ENCODE measurements at regions not wholly inside any gene's neighbourhood (a gene's known extent, or its start where the extent isn't known, plus 50 kb on each side); places are given as distances from the start of the nearest gene placed in this dataset.

GRCh38 chr12:47314996-47315395 lies 235.2 kb upstream of the AMIGO2 start:
- in situ Hi-C loops (cut with MboI; ENCODE audit: low sequenced_read_pairs) = loop anchor here (25.0 kb wide), 1 partner anchor 278 kb away; no protein-coding TSS in a partner anchor

DNA sequence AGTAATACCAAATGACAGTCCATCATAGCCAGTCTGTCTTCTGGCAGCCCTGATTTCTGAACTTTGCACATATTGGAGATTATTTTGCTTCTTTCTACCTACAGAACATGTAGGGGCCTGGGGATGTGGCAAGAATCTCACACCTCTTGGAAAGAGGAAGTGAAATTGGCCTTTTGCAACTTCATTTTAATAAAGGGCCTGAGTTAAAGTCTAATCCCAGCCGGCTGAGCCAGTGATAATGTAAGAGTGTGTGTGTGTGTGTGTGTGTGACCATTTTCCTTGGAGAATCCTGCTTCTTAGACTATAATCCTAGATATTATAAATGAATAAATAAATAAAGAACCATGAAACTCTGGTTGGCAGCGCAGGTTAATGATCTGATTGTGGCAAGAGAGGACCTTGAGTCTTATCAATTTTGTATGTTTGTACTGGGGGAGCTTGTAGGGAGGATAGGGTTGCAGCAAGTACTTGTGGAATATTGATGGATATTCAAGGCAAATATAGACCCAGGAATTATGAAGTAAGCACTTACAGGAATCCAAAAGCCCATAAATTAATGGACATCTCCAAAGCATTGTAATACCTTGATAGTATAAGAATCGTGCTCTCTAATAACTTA lies 233.2 kb upstream of the AMIGO2 start:
- in situ Hi-C loops (cut with MboI; ENCODE audit: low sequenced_read_pairs) = loop anchor here (25.0 kb wide), 1 partner anchor 276 kb away; no protein-coding TSS in a partner anchor

- in situ Hi-C loops (cut with MboI; ENCODE audit: low sequenced_read_pairs) = loop anchor here (25.0 kb wide), 1 partner anchor 275 kb away; no protein-coding TSS in a partner anchor
Measured at GRCh38 chr12:47312147-47312546, 232.4 kb upstream of the AMIGO2 start.

GRCh38 chr12:47311568-47311967 lies 231.8 kb upstream of the AMIGO2 start:
- in situ Hi-C loops (cut with MboI; ENCODE audit: low sequenced_read_pairs) = loop anchor here (25.0 kb wide), 1 partner anchor 274 kb away; no protein-coding TSS in a partner anchor

GRCh38 chr12:47311010-47311409 lies 231.3 kb upstream of the AMIGO2 start:
- in situ Hi-C loops (cut with MboI; ENCODE audit: low sequenced_read_pairs) = loop anchor here (25.0 kb wide), 1 partner anchor 274 kb away; no protein-coding TSS in a partner anchor

DNA sequence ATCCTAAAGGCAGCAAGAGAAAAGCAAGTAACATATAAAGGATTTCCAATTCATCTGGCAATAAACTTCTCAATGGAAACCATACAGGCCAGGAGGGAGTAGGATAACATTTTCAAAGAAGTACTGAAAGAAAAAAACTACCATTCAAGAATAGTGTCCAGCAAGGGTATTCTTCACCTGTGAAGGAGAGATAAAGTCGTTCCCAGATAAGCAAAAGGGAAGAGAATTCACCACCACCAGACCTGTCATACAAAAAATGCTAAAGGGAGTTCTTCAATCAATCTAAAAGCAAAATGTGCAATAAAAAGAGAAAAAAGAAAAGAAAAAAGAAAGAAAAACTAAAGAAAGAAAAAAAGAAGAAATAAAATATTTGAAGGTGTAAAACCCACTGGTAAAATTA lies 228.9 kb upstream of the AMIGO2 start:
- in situ Hi-C loops (cut with MboI; ENCODE audit: low sequenced_read_pairs) = loop anchor here (25.0 kb wide), 1 partner anchor 271 kb away; no protein-coding TSS in a partner anchor

- in situ Hi-C loops (cut with MboI; ENCODE audit: low sequenced_read_pairs) = loop anchor here (25.0 kb wide), 1 partner anchor 271 kb away; no protein-coding TSS in a partner anchor
Measured at GRCh38 chr12:47307680-47308399, 228.1 kb upstream of the AMIGO2 start.

GRCh38 chr12:47306773-47307679 lies 227.3 kb upstream of the AMIGO2 start:
- in situ Hi-C loops (cut with MboI; ENCODE audit: low sequenced_read_pairs) = loop anchor here (25.0 kb wide), 1 partner anchor 270 kb away; no protein-coding TSS in a partner anchor

GRCh38 chr12:47306130-47306529 lies 226.4 kb upstream of the AMIGO2 start:
- in situ Hi-C loops (cut with MboI; ENCODE audit: low sequenced_read_pairs) = loop anchor here (25.0 kb wide), 1 partner anchor 269 kb away; no protein-coding TSS in a partner anchor

- in situ Hi-C loops (cut with MboI; ENCODE audit: low sequenced_read_pairs) = loop anchor here (25.0 kb wide), 1 partner anchor 268 kb away; no protein-coding TSS in a partner anchor
Measured at GRCh38 chr12:47305464-47305863, 225.7 kb upstream of the AMIGO2 start.

- in situ Hi-C loops (cut with MboI; ENCODE audit: low sequenced_read_pairs) = loop anchor here (25.0 kb wide), 1 partner anchor 267 kb away; no protein-coding TSS in a partner anchor
Measured at GRCh38 chr12:47303995-47304560, 224.3 kb upstream of the AMIGO2 start.

DNA sequence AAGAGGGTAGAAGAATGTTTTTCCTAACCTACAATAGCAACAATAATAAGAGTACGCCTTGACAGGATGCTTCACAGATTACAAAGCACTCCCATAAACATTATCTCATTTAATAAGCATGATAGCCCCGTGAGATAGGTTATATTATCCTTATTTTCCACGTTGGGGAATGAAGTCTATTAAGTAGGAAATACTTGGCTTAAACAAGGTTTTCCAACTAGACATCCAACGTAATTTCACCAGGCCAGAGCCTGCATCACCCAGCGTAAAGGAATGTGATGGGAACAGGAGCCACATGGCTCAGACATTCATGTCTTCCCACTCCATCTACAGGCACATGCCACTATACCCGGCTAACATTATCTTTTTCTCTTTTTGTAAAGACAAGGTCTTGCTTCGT lies 223.4 kb upstream of the AMIGO2 start:
- in situ Hi-C loops (cut with MboI; ENCODE audit: low sequenced_read_pairs) = loop anchor here (25.0 kb wide), 1 partner anchor 266 kb away; no protein-coding TSS in a partner anchor

DNA sequence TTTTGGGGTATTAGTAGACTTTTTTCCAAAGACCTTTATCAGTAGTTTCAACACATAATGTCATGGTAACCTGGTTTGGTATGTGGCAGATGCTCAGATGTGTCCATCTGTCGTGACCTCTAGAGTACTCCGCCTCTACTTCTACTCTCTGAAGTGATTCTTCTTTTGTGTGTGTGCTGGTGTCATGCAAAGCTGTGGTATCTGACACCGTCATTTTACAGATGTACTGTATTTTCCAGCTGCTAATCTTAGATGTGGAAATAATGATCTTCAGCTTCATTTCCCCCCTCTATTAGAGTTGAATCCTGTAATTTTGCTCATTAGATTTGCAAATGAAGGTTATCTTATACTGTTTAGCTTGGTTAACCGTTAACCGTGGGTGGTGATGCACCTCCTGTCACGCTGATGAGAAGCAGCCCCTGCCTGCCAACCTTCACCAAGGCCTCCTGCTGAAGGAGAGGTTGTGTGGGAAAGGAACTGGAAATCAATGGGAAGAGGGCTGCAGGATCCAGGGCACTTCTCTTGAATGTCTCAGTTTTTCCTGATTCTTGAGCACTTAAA lies 222.4 kb upstream of the AMIGO2 start:
- in situ Hi-C loops (cut with MboI; ENCODE audit: low sequenced_read_pairs) = loop anchor here (25.0 kb wide), 1 partner anchor 265 kb away; no protein-coding TSS in a partner anchor

GRCh38 chr12:47299586-47299985 lies 219.8 kb upstream of the AMIGO2 start:
- in situ Hi-C loops (cut with MboI; ENCODE audit: low sequenced_read_pairs) = no loop called here

DNA sequence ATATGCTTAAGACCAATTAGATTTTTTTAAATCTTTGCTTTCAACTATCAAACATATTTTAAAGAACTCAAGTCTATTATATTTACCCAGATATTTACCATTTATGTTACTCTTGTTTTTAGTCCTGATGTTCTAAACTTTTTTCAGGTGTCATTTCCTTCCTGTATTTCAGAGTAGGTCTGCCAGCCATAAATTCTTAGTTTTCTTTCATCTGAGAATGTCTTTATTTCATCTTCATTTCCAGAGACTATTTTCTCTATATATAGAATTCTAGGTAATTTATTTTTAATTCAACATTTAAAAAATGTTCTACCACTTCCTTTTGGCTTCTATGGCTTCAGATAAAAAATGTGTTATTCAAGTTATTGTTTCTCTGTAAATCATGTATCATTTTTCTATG lies 218.2 kb upstream of the AMIGO2 start:
- in situ Hi-C loops (cut with MboI; ENCODE audit: low sequenced_read_pairs) = no loop called here

DNA sequence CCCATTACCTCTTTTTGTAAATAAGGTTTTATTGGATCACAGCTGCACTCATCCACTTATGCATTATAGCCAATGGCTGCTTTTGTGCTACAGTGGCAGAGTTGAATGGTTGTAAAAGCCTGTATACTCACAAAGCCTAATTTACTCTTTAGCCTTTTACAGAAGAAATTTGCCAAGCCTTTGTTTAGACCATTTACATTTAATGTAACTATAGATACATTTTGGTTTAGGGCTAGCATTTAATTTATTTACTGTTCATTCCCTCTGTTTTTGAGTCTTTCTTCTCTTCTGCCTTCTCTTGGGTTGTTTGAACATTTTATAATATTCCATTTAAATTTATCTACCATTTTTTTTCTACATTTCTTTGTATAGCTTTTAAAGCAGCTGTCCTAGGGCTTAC lies 217.1 kb upstream of the AMIGO2 start:
- in situ Hi-C loops (cut with MboI; ENCODE audit: low sequenced_read_pairs) = no loop called here

- in situ Hi-C loops (cut with MboI; ENCODE audit: low sequenced_read_pairs) = no loop called here
Measured at GRCh38 chr12:47293406-47293805, 213.6 kb upstream of the AMIGO2 start.

DNA sequence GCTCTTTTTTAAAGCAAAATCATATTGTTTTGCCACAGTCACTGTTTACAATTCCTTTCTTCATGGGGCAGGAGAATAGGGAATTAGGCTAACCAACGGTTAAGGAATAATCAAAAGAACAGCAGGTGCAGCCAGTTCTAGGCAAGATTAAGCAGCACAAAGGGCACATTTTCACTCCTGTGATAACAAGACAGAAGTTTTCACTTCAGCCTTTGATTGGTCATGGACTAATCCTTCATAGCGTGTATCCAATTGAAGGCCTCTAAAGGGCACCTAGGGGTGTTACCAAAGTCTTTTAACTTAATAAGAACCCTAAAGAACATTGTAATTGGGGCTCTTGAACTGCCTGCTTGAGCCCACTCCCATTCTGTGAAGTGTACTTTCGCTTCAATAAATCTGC lies 206.9 kb upstream of the AMIGO2 start:
- in situ Hi-C loops (cut with MboI; ENCODE audit: low sequenced_read_pairs) = no loop called here
